HG02938 (cell line): ENCODE measurements at regions not wholly inside any gene's neighbourhood (a gene's known extent, or its start where the extent isn't known, plus 50 kb on each side); places are given as distances from the start of the nearest gene placed in this dataset.

ENCODE experiments used
- ATAC-seq: cut with Tn5 transposase; IDR thresholded peaks from one replicate; pipeline ENCODE4 v1.9.1; 2021; ENCODE audit warnings: mild to moderate bottlenecking, moderate library complexity; ENCODE audit not compliant: unreplicated experiment

DNA sequence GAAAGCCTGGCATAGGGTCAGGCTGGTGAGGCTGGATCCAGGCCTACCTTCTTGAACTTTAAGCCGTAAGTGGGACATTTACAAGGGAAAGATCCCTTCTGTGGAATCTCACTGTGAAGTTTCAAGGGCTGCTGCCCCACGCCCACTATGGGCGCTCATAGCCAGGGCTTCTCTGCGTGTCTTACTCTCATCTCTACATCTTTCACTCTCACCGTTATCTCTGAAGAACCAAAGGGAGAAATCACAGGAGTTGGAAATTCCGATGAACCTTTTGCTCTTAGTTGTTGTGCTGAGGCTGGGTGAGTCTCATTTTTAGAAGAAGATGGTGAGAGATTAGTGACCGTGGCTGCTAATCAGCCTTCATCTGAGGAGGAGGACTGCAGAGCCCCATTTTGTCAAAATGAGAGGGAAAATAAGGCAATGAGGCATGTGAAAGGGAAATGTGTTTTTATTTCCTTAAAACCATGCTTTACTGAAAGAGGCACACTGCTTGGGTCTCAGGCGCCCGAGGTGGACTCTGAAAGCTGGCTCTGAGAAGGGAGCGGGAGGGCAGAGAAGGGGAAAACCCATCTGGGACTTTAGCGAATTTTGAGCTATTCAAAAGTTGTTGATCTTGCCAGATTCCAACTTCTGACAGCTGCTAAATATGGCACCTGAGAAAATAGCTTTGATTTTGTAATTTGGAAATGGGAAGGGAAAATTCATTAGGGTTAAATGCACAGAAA is 301.5 kb downstream of the CLIC5 start:
- ATAC-seq: no peak
